ENCODE measurements at regions not wholly inside any gene's neighbourhood (a gene's known extent, or its start where the extent isn't known, plus 50 kb on each side); places are given as distances from the start of the nearest gene placed in this dataset.

- TF ChIP-seq, protein P1, sequence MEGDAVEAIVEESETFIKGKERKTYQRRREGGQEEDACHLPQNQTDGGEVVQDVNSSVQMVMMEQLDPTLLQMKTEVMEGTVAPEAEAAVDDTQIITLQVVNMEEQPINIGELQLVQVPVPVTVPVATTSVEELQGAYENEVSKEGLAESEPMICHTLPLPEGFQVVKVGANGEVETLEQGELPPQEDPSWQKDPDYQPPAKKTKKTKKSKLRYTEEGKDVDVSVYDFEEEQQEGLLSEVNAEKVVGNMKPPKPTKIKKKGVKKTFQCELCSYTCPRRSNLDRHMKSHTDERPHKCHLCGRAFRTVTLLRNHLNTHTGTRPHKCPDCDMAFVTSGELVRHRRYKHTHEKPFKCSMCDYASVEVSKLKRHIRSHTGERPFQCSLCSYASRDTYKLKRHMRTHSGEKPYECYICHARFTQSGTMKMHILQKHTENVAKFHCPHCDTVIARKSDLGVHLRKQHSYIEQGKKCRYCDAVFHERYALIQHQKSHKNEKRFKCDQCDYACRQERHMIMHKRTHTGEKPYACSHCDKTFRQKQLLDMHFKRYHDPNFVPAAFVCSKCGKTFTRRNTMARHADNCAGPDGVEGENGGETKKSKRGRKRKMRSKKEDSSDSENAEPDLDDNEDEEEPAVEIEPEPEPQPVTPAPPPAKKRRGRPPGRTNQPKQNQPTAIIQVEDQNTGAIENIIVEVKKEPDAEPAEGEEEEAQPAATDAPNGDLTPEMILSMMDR (IDR thresholded peaks at IDR 0.05; ENCODE audit: low read length): no peak
- TF ChIP-seq EZH2phosphoT487 (IDR thresholded peaks at IDR 0.05; ENCODE audit: low read length): no peak
- no peak for TF ChIP-seq EZH2 (optimal IDR thresholded peaks at IDR 0.05; ENCODE audit: low read depth, low read length)
These were observed 156.2 kb downstream of the TNFSF18 start for GRCh38 chr1:172894349-172895049.

Measured in MM.1S (cell line).